GM23338 (cell line): ENCODE measurements at regions not wholly inside any gene's neighbourhood (a gene's known extent, or its start where the extent isn't known, plus 50 kb on each side); places are given as distances from the start of the nearest gene placed in this dataset.

Experiments
- ATAC-seq: fragments of 200-7000 bp; cut with Tn5 transposase; 3 replicates; pipeline ENCODE4 v1.9.1; 2020
- DNase-seq: peaks from one replicate; pipeline ENCODE4 v3.0.0-alpha.2; 2015; ENCODE audit warnings: low spot score
- H2AFZ ChIP-seq: fragments of 200-600 bp; sonication (generic); 2 replicates; pipeline ENCODE4 v1.8.0; 2016; ENCODE audit warnings: antibody characterized with exemption, mild to moderate bottlenecking, moderate library complexity
- H3F3A ChIP-seq: fragments of 200-600 bp; sonication (generic); replicated peaks from 2 replicates; pipeline ENCODE4 v1.8.0; 2017; ENCODE audit warnings: antibody characterized with exemption, mixed run types, low read depth
- H3K27ac ChIP-seq: fragments of 200-600 bp; sonication (generic); 2 replicates; pipeline ENCODE4 v1.6.1; 2016; ENCODE audit warnings: low read depth
- H3K27me3 ChIP-seq: fragments of 200-600 bp; sonication (generic); 2 replicates; pipeline ENCODE4 v1.8.0; 2016; ENCODE audit warnings: mild to moderate bottlenecking, mixed run types, moderate library complexity; ENCODE audit not compliant: insufficient read depth
- H3K36me3 ChIP-seq: fragments of 200-600 bp; sonication (generic); 2 replicates; pipeline ENCODE4 v1.8.0; 2016; ENCODE audit warnings: mild to moderate bottlenecking; ENCODE audit not compliant: insufficient read depth
- H3K4me1 ChIP-seq: fragments of 200-600 bp; sonication (generic); 2 replicates; pipeline ENCODE4 v1.8.0; 2016; ENCODE audit warnings: mild to moderate bottlenecking, moderate library complexity; ENCODE audit not compliant: insufficient read depth
- H3K4me2 ChIP-seq: fragments of 200-600 bp; sonication (generic); 2 replicates; pipeline ENCODE4 v1.7.1; 2017; ENCODE audit warnings: mixed run types
- H3K4me3 ChIP-seq: fragments of 200-600 bp; sonication (generic); 2 replicates; pipeline ENCODE4 v1.6.1; 2016; ENCODE audit warnings: mixed run types
- H3K79me2 ChIP-seq: fragments of 200-600 bp; sonication (generic); replicated peaks from 2 replicates; pipeline ENCODE4 v1.8.0; 2017; ENCODE audit warnings: mild to moderate bottlenecking; ENCODE audit not compliant: insufficient read depth
- H3K9me2 ChIP-seq: fragments of 200-600 bp; sonication (generic); 2 replicates; pipeline ENCODE4 v1.8.0; 2017; ENCODE audit not compliant: insufficient read depth
- H4K20me1 ChIP-seq: fragments of 200-600 bp; sonication (generic); replicated peaks from 2 replicates; pipeline ENCODE4 v1.8.0; 2017; ENCODE audit warnings: mild to moderate bottlenecking; ENCODE audit not compliant: insufficient read depth
- H3K27ac Mint-ChIP-seq: 2 replicates; pipeline ENCODE4 v1.8.0; 2020; ENCODE audit warnings: inconsistent platforms, mild to moderate bottlenecking, moderate library complexity, mixed read lengths
- H3K27me3 Mint-ChIP-seq: 3 replicates; pipeline ENCODE4 v1.8.0; 2022; ENCODE audit warnings: low read depth, mild to moderate bottlenecking, moderate library complexity, mixed read lengths, inconsistent platforms; ENCODE audit not compliant: insufficient read depth, poor library complexity
- H3K36me3 Mint-ChIP-seq: 3 replicates; pipeline ENCODE4 v1.8.0; 2021; ENCODE audit warnings: low read depth, mild to moderate bottlenecking, inconsistent platforms, moderate library complexity, mixed read lengths
- H3K4me1 Mint-ChIP-seq: 3 replicates; pipeline ENCODE4 v1.8.0; 2020; ENCODE audit warnings: mild to moderate bottlenecking, inconsistent platforms, mixed read lengths
- H3K4me3 Mint-ChIP-seq: 3 replicates; pipeline ENCODE4 v1.8.0; 2021; ENCODE audit warnings: moderate library complexity, mild to moderate bottlenecking, inconsistent platforms, mixed read lengths
- H3K9me3 Mint-ChIP-seq: 3 replicates; pipeline ENCODE4 v1.8.0; 2020; ENCODE audit warnings: moderate library complexity, mild to moderate bottlenecking, inconsistent platforms, mixed read lengths
- CREB1 ChIP-seq: fragments of 250-450 bp; sonication (Bioruptor Pico); IDR thresholded peaks from 2 replicates; pipeline ENCODE4 v1.5.0; 2020; ENCODE audit warnings: low read depth, mild to moderate bottlenecking, moderate library complexity
- CTCF ChIP-seq, 2 experiments: fragments of 200-600 bp in 1 of 2; sonication (generic) in 1 of 2; conservative IDR thresholded peaks; 2 replicates each; pipeline versions ENCODE4 v1.5.1 to v1.6.1; 2016 to 2017; ENCODE audit warnings: antibody characterized with exemption in 2 of 2, low read depth in 2 of 2, mild to moderate bottlenecking in 2 of 2, moderate library complexity in 1 of 2
- EZH2 ChIP-seq: fragments of 200-600 bp; sonication (generic); IDR thresholded peaks from one replicate; pipeline ENCODE4 v1.8.0; 2017; ENCODE audit warnings: antibody characterized with exemption, mild to moderate bottlenecking, low read depth; ENCODE audit not compliant: unreplicated experiment
- EZH2phosphoT487 ChIP-seq: fragments of 200-600 bp; sonication (generic); IDR thresholded peaks from one replicate; pipeline ENCODE4 v1.8.1; 2018; ENCODE audit warnings: antibody characterized with exemption; ENCODE audit not compliant: unreplicated experiment
- NANOG ChIP-seq: IDR thresholded peaks from 2 replicates; pipeline ENCODE4 v1.6.1; 2016; ENCODE audit warnings: antibody characterized with exemption, borderline replicate concordance
- POLR2AphosphoS5 ChIP-seq: IDR thresholded peaks from 2 replicates; pipeline ENCODE4 v1.6.1; 2016; ENCODE audit warnings: antibody characterized with exemption, low read depth
- REST ChIP-seq: IDR thresholded peaks from one replicate; pipeline ENCODE4 v1.6.1; 2018; ENCODE audit warnings: antibody characterized with exemption; ENCODE audit not compliant: unreplicated experiment
- STAT1 ChIP-seq: IDR thresholded peaks from one replicate; pipeline ENCODE4 v1.6.1; 2016; ENCODE audit warnings: antibody characterized with exemption; ENCODE audit not compliant: unreplicated experiment
- ZNF462 ChIP-seq: fragments of 250-450 bp; sonication (Bioruptor Pico); IDR thresholded peaks from 2 replicates; pipeline ENCODE4 v1.5.0; 2020; ENCODE audit warnings: mild to moderate bottlenecking, moderate library complexity

- H3K9me3 Mint-ChIP-seq = peaks cover 75% of the 10 kb centered on the region
- H3K79me2 ChIP-seq = no peaks in the 10 kb centered on the region
- H3K4me3 Mint-ChIP-seq = no peak overlapping the region
- DNase-seq = no peak
- no peak overlapping the region for H2AFZ ChIP-seq
- no peak for TF ChIP-seq ZNF462 (CRISPR knock-in tag)
- TF ChIP-seq EZH2 = no peak
- TF ChIP-seq NANOG = no peak
- no peak for TF ChIP-seq POLR2AphosphoS5
- no peak for TF ChIP-seq REST
- TF ChIP-seq STAT1 = no peak
- TF ChIP-seq EZH2phosphoT487 = no peak
- TF ChIP-seq CTCF (conservative IDR thresholded peaks at IDR 0.05; ENCODE audit: low read depth in 2 of 2) = no peak
- no peak for TF ChIP-seq CREB1 (CRISPR knock-in tag)
- H3K27ac Mint-ChIP-seq = no peak overlapping the region
- H3K27me3 Mint-ChIP-seq = peaks cover 2% of the 10 kb centered on the region
- H3K36me3 ChIP-seq = 0 out of 2 replicates have a peak, but pooled peaks cover 4% of the 10 kb centered on the region
- ATAC-seq = no peak
- no peaks in the 10 kb centered on the region for H3K27me3 ChIP-seq
- peaks cover 34% of the 10 kb centered on the region for H3K36me3 Mint-ChIP-seq
- no peaks in the 10 kb centered on the region for H3K4me1 ChIP-seq
- H3K4me3 ChIP-seq = no peak overlapping the region
- no peak overlapping the region for H3K27ac ChIP-seq
- H3K4me1 Mint-ChIP-seq = no peaks in the 10 kb centered on the region
- H4K20me1 ChIP-seq = no peaks in the 10 kb centered on the region
- H3K9me2 ChIP-seq = no peaks in the 10 kb centered on the region
- H3F3A ChIP-seq = no peaks in the 10 kb centered on the region
- H3K4me2 ChIP-seq = no peak overlapping the region
These were observed 1391.4 kb downstream of the UQCRFS1 start for GRCh38 chr19:27821418-27822018.
